H9 (cell line): ENCODE measurements at regions not wholly inside any gene's neighbourhood (a gene's known extent, or its start where the extent isn't known, plus 50 kb on each side); places are given as distances from the start of the nearest gene placed in this dataset.

Source experiments
- DNase-seq: peaks from one replicate; pipeline ENCODE4 v3.0.0-alpha.2; 2017
- H2AFZ ChIP-seq: one replicate; pipeline ENCODE4 v1.6.1; 2013; ENCODE audit warnings: mild to moderate bottlenecking, low read length, control low read depth, moderate library complexity
- H2AK5ac ChIP-seq: 2 replicates; pipeline ENCODE4 v1.6.1; 2013; ENCODE audit warnings: low read length, control low read depth, mixed read lengths; ENCODE audit not compliant: insufficient read length
- H2BK120ac ChIP-seq: one replicate; pipeline ENCODE4 v1.6.1; 2013; ENCODE audit warnings: low read depth, mild to moderate bottlenecking, low read length, control low read depth, inconsistent platforms; ENCODE audit not compliant: poor library complexity, severe bottlenecking
- H2BK12ac ChIP-seq: 2 replicates; pipeline ENCODE4 v1.6.1; 2013; ENCODE audit warnings: low read length, control low read depth, mixed read lengths, low read depth; ENCODE audit not compliant: insufficient read length
- H2BK15ac ChIP-seq: 2 replicates; pipeline ENCODE4 v1.6.1; 2013; ENCODE audit warnings: low read depth, low read length, control low read depth
- H2BK20ac ChIP-seq: one replicate; pipeline ENCODE4 v1.6.1; 2013; ENCODE audit warnings: low read depth, mild to moderate bottlenecking, low read length, control low read depth, inconsistent platforms; ENCODE audit not compliant: poor library complexity, severe bottlenecking
- H2BK5ac ChIP-seq: 2 replicates; pipeline ENCODE4 v1.6.1; 2013; ENCODE audit warnings: low read length, control low read depth, mixed read lengths; ENCODE audit not compliant: insufficient read length
- H3K14ac ChIP-seq: 2 replicates; pipeline ENCODE4 v1.6.1; 2013; ENCODE audit warnings: low read length, control low read depth; ENCODE audit not compliant: insufficient read depth
- H3K18ac ChIP-seq: 2 replicates; pipeline ENCODE4 v1.6.1; 2013; ENCODE audit warnings: low read depth, mild to moderate bottlenecking, mixed read lengths, low read length, control low read depth; ENCODE audit not compliant: insufficient read length
- H3K23ac ChIP-seq: 2 replicates; pipeline ENCODE4 v1.6.1; 2013; ENCODE audit warnings: low read length, control low read depth, mixed read lengths, low read depth; ENCODE audit not compliant: insufficient read length
- H3K23me2 ChIP-seq: 2 replicates; pipeline ENCODE4 v1.6.1; 2013; ENCODE audit warnings: low read depth, mild to moderate bottlenecking, mixed read lengths, low read length, control low read depth; ENCODE audit not compliant: insufficient read length, poor library complexity, severe bottlenecking
- H3K27ac ChIP-seq: 2 replicates; pipeline ENCODE4 v1.5.1; 2013; ENCODE audit warnings: low read length, control low read depth, mixed read lengths, low read depth; ENCODE audit not compliant: insufficient read length
- H3K27me3 ChIP-seq: 2 replicates; pipeline ENCODE4 v1.6.1; 2013; ENCODE audit warnings: low read length, control low read depth, inconsistent platforms; ENCODE audit not compliant: insufficient read depth
- H3K4ac ChIP-seq: 2 replicates; pipeline ENCODE4 v1.6.1; 2013; ENCODE audit warnings: low read depth, mild to moderate bottlenecking, control low read depth, inconsistent platforms, low read length, moderate library complexity
- H3K4me1 ChIP-seq: 2 replicates; pipeline ENCODE4 v1.6.1; 2013; ENCODE audit warnings: low read length, control low read depth, inconsistent platforms; ENCODE audit not compliant: insufficient read depth
- H3K4me2 ChIP-seq: 2 replicates; pipeline ENCODE4 v1.6.1; 2013; ENCODE audit warnings: low read length, control low read depth, mixed read lengths; ENCODE audit not compliant: insufficient read length, insufficient read depth
- H3K56ac ChIP-seq: 2 replicates; pipeline ENCODE4 v1.6.1; 2013; ENCODE audit warnings: low read depth, mild to moderate bottlenecking, mixed read lengths, low read length, control low read depth; ENCODE audit not compliant: insufficient read length
- H3K79me1 ChIP-seq: 2 replicates; pipeline ENCODE4 v1.6.1; 2013; ENCODE audit warnings: low read depth, mild to moderate bottlenecking, moderate library complexity, low read length, control low read depth, inconsistent platforms; ENCODE audit not compliant: insufficient read depth, poor library complexity, severe bottlenecking
- H3K79me2 ChIP-seq: 2 replicates; pipeline ENCODE4 v1.6.1; 2013; ENCODE audit warnings: low read length, control low read depth, inconsistent platforms; ENCODE audit not compliant: insufficient read depth
- H3K9ac ChIP-seq: 2 replicates; pipeline ENCODE4 v1.6.1; 2013; ENCODE audit warnings: low read length, control low read depth, mixed read lengths; ENCODE audit not compliant: insufficient read length; ENCODE audit errors: extremely low read depth
- H3K9me3 ChIP-seq: one replicate; pipeline ENCODE4 v1.6.1; 2013; ENCODE audit warnings: low read depth, low read length, inconsistent platforms; ENCODE audit not compliant: control insufficient read depth
- H3T11ph ChIP-seq: one replicate; pipeline ENCODE4 v1.6.1; 2013; ENCODE audit warnings: mild to moderate bottlenecking, low read length, control low read depth, inconsistent platforms
- H4K20me1 ChIP-seq: one replicate; pipeline ENCODE4 v1.6.1; 2013; ENCODE audit not compliant: control insufficient read depth, insufficient read length, insufficient read depth
- H4K5ac ChIP-seq: 2 replicates; pipeline ENCODE4 v1.6.1; 2013; ENCODE audit warnings: low read depth, mild to moderate bottlenecking, mixed read lengths, low read length, control low read depth; ENCODE audit not compliant: insufficient read length
- H4K8ac ChIP-seq: replicated peaks from 2 replicates; pipeline ENCODE4 v1.6.1; 2013; ENCODE audit warnings: low read length, control low read depth, mixed read lengths, low read depth; ENCODE audit not compliant: insufficient read length
- H4K91ac ChIP-seq: 2 replicates; pipeline ENCODE4 v1.6.1; 2013; ENCODE audit warnings: low read depth, mild to moderate bottlenecking, moderate library complexity, mixed read lengths, low read length, control low read depth; ENCODE audit not compliant: insufficient read length
- H3K27ac Mint-ChIP-seq, 3 experiments: 2 replicates in 2 of 3; 3 replicates in 1 of 3; pipeline ENCODE4 v1.8.0; 2020 to 2021; ENCODE audit warnings: mixed read lengths in 3 of 3, mild to moderate bottlenecking in 1 of 3, moderate library complexity in 1 of 3
- H3K27me3 Mint-ChIP-seq: 2 replicates; pipeline ENCODE4 v1.8.0; 2021; ENCODE audit warnings: low read depth, mild to moderate bottlenecking, moderate library complexity, mixed read lengths
- H3K36me3 Mint-ChIP-seq, 3 experiments: 2 replicates in 2 of 3; 3 replicates in 1 of 3; pipeline ENCODE4 v1.8.0; 2020 to 2021; ENCODE audit warnings: low read depth in 3 of 3, mixed read lengths in 3 of 3; ENCODE audit not compliant: insufficient read depth in 1 of 3
- H3K4me1 Mint-ChIP-seq, 2 experiments: 2 replicates each; pipeline ENCODE4 v1.8.0; 2020; ENCODE audit warnings: mixed read lengths in 2 of 2
- H3K4me3 Mint-ChIP-seq, 2 experiments: 2 replicates in 1 of 2; 3 replicates in 1 of 2; pipeline ENCODE4 v1.8.0; 2020 to 2021; ENCODE audit warnings: mild to moderate bottlenecking in 2 of 2, mixed read lengths in 2 of 2, moderate library complexity in 1 of 2
- H3K9me3 Mint-ChIP-seq, 2 experiments: 2 replicates in 1 of 2; 3 replicates in 1 of 2; pipeline ENCODE4 v1.8.0; 2020; ENCODE audit warnings: mild to moderate bottlenecking in 2 of 2, mixed read lengths in 2 of 2, moderate library complexity in 1 of 2
- WGBS: extraction: QIAGEN DNeasy Blood & Tissue Kit; methylation state at CpG from one replicate; pipeline ENCODE4 v1.1.7; 2013; ENCODE audit warnings: missing lambda C conversion rate, low lambda C conversion rate, mixed read lengths; ENCODE audit not compliant: insufficient read length; ENCODE audit errors: extremely low coverage; 5-methylcytosine and 5-hydroxymethylcytosine counted together
- TF ChIP-seq, protein P1 (sequence below): fragments of 200-600 bp; sonication (generic); conservative IDR thresholded peaks from 3 replicates; pipeline ENCODE4 v1.8.0; 2021; ENCODE audit warnings: antibody characterized with exemption, mild to moderate bottlenecking

DNA sequence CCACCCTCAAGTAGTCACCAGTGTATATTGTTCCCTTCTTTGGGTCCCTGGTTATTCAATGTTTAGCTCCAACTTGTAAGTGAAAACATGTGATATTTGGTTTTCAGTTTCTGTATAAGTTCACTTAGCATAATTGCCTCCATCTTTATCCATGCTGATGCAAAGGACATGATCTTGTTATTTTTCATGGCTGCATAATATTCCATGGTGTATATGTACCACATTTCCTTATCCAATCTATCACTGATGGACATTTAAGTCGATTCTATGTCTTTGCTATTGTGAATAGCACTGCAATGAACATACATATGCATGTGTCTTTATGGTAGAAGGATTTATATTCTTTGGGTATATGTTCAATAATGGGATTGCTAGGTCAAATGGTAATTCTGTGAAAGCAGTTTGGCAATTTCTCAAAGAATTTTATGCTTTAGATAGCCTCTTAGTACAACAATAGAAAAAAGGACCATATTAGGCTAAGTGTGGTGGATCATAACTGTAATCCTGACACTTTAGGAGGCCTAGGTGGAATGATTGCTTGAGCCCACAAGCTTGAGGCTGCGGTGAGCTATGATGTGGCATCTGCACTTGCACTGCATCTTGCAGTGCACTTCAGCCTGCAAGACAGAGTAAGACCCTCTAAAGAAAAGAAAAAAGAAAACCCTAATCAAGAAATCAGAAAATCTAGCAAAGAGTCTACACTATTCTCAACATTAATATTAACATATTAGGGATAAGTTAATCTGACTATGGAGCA lies 468.5 kb upstream of the FAT3 start:
- Histone ChIP-seq H4K5ac (no peak overlapping the region), H3K9ac (no peak overlapping the region), H3K9me3 (no peaks in the 10 kb centered on the region), H2BK12ac (no peak overlapping the region), H3K4ac (no peak overlapping the region), H3K27ac (no peak overlapping the region), H3K23ac (no peak overlapping the region), H3K79me1 (no peaks in the 10 kb centered on the region), H2AFZ (no peak overlapping the region), H4K91ac (no peak overlapping the region), H2BK15ac (no peak overlapping the region), H2AK5ac (no peak overlapping the region), H3K14ac (no peak overlapping the region), H3K18ac (no peak overlapping the region), H3K4me2 (no peak overlapping the region), H3K4me1 (no peaks in the 10 kb centered on the region), H3K27me3 (no peaks in the 10 kb centered on the region), H4K8ac (no peak overlapping the region), H2BK20ac (no peak overlapping the region), H2BK120ac (no peak overlapping the region), H3T11ph (no peak overlapping the region), H3K23me2 (no peaks in the 10 kb centered on the region), H3K56ac (no peak overlapping the region), H4K20me1 (no peaks in the 10 kb centered on the region), H2BK5ac (no peak overlapping the region), H3K79me2 (no peaks in the 10 kb centered on the region)
- WGBS, result no CpG with 5 or more reads among the region's 2 CpGs
- Mint-ChIP-seq H3K27me3 (no peaks in the 10 kb centered on the region), H3K4me3 (no peak overlapping the region), H3K9me3 (peaks cover 0 to 4% of the 10 kb centered on the region in 2 experiments; a peak in 2 of 5 replicates), H3K36me3 (no peaks in the 10 kb centered on the region), H3K4me1 (peaks cover 0 to 4% of the 10 kb centered on the region in 2 experiments; a peak in 1 of 4 replicates), H3K27ac (no peak overlapping the region)
- no peak for DNase-seq
- TF ChIP-seq, protein P1, sequence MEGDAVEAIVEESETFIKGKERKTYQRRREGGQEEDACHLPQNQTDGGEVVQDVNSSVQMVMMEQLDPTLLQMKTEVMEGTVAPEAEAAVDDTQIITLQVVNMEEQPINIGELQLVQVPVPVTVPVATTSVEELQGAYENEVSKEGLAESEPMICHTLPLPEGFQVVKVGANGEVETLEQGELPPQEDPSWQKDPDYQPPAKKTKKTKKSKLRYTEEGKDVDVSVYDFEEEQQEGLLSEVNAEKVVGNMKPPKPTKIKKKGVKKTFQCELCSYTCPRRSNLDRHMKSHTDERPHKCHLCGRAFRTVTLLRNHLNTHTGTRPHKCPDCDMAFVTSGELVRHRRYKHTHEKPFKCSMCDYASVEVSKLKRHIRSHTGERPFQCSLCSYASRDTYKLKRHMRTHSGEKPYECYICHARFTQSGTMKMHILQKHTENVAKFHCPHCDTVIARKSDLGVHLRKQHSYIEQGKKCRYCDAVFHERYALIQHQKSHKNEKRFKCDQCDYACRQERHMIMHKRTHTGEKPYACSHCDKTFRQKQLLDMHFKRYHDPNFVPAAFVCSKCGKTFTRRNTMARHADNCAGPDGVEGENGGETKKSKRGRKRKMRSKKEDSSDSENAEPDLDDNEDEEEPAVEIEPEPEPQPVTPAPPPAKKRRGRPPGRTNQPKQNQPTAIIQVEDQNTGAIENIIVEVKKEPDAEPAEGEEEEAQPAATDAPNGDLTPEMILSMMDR, result no peak
